NCI-H2196 (cell line): ENCODE measurements at regions not wholly inside any gene's neighbourhood (a gene's known extent, or its start where the extent isn't known, plus 50 kb on each side); places are given as distances from the start of the nearest gene placed in this dataset.

Experiments
- DNase-seq: peaks from one replicate; lab custom pipeline; 2025; ENCODE audit not compliant: unreplicated experiment; lab: John Stamatoyannopoulos, UW

DNA sequence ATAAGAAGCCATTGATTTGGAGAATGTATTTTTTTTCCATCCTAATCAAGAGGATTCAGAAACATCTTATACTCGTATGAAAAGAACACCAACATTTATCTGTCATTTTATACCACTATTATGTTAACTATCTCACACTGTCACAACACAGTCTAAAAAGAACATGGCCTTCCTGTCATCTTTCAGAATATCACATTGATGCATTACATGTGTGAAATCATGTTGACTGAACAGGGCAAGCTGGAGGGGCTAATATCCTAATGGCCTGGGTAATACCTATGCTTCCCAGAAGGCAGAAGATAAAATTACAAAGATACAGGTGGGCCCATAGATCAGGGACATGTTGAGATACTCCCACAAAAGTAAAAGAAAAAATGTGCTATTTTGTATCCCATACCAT, 611.7 kb downstream of the STIM2 start:
- DNase-seq = no peak

DNA sequence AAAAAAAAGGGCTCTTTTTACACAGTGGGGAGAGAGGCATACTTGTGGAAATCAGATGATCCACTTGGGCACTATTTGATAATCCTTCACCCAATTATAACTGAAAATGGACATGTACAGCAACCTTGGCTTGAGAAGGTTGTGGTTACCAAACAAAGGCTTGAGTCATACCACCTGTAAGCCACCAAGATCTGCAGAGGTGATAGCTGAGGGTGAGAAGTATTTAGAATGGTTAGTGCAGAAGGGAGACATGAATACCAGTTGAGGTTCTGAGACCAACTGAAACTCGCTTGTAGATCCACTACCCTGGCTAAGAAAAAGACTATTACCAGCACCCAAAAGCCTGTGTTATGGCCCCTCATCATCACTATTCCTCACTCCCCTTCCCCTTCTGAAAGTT, 614.0 kb downstream of the STIM2 start:
- DNase-seq = no peak

- no peak for DNase-seq
Measured at GRCh38 chr4:27484216-27484615, 623.6 kb downstream of the STIM2 start.

DNA sequence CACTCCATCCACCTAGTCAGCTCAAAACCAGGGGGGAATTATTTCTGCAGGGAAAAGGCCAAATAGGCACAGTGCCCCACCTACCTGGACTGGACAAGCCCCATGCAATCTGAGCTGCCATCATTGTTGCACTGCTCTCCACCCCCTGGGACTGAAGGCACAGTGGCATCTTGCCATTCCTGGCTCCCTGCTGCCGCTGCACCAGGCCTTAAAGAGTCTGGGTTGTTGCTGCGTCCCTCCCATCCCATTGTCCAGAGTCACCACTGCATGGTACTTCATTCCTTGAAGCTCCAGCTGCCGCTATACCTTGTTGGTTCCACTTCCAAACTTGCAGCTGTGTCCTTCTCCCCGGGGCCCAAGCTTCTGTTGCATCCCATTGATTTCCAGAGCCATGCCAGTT, 629.7 kb downstream of the STIM2 start:
- DNase-seq = no peak

DNA sequence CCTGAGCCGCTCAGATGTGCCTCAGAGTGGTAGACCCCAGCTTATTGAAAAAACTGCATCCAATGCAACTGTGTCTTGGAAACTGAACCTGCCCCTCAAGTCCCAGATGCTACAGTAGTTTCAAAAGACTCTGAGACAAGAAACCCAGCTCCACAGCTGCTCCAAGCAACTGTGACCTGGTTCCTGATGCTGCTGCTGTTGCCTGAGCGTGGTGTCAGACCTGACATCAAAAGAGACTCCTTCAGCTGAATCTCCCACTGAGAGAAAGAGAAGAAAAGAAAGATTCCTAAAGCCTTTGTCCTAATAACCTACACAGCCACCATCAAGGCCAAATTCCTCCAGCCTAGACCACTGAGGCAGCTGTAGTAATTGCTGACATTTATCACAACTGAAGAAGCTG, 630.1 kb downstream of the STIM2 start:
- no peak for DNase-seq

DNA sequence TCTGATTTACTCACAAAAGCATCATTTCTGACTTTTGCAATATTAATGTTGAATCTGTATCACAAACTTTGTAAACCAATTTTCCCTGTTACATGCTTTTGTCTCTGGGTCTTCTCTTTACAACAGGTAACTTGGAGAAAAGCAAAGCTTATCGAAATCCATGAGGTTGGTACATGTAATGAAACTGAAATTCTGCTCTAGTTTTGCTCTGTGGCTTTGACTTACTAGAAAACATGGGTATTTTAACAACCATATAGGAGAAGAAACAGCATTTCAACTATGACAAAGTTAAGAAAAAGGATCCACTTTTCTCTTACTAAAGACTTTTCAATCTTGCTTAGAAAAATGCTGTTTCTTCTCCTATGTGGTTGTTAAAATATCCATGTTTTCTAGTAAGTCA, 645.8 kb downstream of the STIM2 start:
- DNase-seq = no peak

DNA sequence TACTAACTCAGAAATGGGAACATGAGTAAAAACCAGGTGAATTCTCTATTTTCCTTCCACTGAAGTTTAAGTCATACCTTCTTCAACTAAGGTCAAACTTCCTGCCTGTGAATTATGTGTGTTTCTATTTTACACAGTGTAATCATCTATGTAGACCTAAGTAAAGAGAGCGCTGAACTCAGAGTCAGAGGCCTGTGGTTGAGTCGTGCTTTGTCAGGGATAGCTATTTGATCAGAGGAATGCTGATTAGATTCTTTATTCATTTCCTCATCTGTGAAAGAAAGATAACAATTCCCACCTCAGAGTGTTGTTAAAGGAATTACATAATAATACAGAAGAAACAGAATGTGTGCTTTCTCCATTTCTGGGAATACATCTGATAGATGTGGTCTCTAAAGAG, 654.1 kb downstream of the STIM2 start:
- DNase-seq = no peak

GRCh38 chr4:27515140-27515539, 654.5 kb downstream of the STIM2 start:
- no peak for DNase-seq

DNA sequence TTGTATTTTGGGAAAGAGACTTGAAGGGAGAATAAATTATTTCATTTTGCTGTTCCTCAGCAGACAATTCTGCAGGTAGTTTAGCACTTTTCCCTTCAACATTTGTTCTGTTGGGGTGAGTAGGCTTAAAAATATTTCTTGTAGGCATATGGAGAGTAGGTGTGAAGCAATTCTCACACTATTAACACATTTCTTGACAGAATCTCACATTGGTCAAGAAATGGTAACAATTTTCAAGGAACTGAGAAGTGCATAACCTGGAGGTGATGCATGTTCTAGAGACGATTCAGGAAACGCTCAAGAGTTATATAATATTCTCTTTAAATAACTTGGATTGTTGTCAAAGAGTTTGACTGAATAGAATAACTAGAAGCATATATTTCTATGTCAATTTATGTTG, 658.2 kb downstream of the STIM2 start:
- no peak for DNase-seq

GRCh38 chr4:27524224-27524623, 663.6 kb downstream of the STIM2 start:
- DNase-seq = no peak

DNA sequence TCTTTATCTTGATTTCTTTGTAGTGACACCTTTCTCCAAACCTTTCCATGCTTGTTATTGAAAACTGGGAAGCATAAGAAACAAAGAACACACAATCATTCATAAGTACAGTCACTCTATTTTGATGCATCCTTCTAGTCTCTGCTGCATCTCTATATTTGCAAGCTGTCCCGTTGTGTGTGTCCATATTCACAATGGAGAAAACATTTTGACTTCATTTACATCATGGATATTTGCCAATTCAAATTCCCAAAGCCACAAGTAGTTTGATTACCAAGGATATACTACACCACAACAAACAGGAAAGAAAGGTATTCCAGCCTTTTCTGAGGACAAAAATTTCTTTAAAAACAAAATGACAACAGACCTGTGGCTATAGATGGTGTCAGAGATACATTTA, 673.8 kb downstream of the STIM2 start:
- DNase-seq = no peak

- no peak for DNase-seq
Measured at GRCh38 chr4:27568236-27568951, 707.8 kb downstream of the STIM2 start.

- no peak for DNase-seq
Measured at GRCh38 chr4:27568952-27569319, 708.3 kb downstream of the STIM2 start.

- no peak for DNase-seq
Measured at GRCh38 chr4:27574743-27575142, 714.1 kb downstream of the STIM2 start.

- no peak for DNase-seq
Measured at GRCh38 chr4:27577951-27578350, 717.3 kb downstream of the STIM2 start.

DNA sequence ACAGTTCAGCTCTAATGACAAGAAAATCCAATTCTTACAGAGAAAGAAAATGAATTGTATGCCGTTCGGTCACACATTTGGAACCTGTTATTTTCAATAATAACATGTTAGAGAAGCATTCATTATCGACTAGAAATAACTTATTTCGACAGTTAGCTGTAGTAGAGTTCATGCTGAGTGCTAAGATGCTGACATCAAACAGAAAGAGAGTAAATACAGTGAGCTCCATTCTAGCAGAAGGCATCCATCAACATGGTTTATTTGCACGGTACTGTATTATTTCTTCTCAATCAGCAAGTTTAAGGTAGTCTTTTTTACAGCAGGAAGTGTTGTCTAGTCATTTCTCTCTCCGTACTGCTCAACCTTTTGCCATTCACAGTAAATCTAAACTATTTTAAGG, 732.1 kb downstream of the STIM2 start:
- no peak for DNase-seq

- DNase-seq = no peak
Measured at GRCh38 chr4:27594922-27595321, 734.3 kb downstream of the STIM2 start.

GRCh38 chr4:27595571-27596360, 735.1 kb downstream of the STIM2 start:
- DNase-seq = no peak

- no peak for DNase-seq
Measured at GRCh38 chr4:27602172-27602571, 741.5 kb downstream of the STIM2 start.

- no peak for DNase-seq
Measured at GRCh38 chr4:27604692-27605091, 744.1 kb downstream of the STIM2 start.

- no peak for DNase-seq
Measured at GRCh38 chr4:27616166-27616565, 755.5 kb downstream of the STIM2 start.

DNA sequence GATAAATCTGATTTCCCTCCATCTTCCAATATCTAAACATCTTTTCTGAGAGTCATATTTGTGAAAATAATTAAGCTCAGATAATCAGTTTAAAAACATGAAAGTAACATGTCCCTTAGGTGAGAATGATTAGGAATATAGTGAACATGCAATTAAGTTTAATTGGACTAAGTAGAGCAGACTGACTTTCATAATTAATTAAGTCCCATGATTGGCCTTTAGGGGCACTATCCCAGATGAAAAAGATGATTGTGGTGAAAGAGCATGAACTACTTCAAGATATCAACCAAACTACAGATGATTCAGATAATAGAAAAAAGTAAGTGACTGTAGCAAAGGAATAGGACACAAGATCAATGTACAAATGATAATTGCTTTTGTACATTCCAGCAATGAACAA, 758.8 kb downstream of the STIM2 start:
- no peak for DNase-seq

DNA sequence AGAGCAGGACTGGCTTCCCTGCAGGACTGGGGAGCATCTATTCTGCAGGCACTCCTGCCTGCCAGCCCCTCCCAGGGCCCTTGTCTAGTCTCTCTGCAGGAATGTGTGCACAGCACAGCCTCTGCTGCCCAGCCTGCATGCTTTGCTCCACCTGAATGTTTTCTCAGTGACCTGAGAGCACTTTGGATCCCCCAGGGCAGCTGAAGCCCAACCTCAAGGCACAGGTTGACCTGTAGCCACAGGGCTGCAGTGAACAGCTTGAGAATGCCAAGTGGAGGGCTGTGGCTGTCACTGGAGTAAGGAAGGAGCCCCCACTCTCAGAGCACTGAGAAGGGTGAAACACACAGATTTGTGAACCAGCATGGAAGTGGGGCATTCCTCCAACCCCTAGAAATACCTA, 760.2 kb downstream of the STIM2 start:
- DNase-seq = no peak
